ENCODE measurements at regions not wholly inside any gene's neighbourhood (a gene's known extent, or its start where the extent isn't known, plus 50 kb on each side); places are given as distances from the start of the nearest gene placed in this dataset.
"Not testable (repeated sequence)": the region's sequence is repeated elsewhere in the genome, so short reads cannot be mapped to it uniquely, and the experiment has no call there.

- DNase-seq = no peak
- no peak for ATAC-seq
Measured at GRCh38 chr16:55072976-55073375, 142.3 kb downstream of the IRX5 start.

DNA sequence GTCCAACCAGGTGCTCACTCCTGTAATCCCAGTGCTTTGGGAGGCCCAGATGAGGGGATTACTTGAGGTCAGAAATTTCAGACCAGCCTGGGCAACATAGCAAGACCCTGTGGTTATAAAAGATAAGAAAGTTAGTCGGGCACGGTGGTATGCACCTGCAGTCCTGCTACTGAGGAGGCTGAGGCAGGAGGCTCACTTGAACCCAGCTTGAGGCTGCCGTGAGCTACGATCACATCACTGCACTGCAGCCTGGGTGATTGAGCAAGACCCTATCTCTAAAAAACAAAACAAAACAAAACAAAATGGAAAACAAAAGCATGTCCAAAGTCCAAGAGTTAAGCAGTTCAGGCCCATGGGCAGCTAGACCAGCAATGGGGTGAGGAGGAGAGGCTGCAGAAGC lies 143.2 kb downstream of the IRX5 start:
- ATAC-seq (no peak), DNase-seq (no peak)

GRCh38 chr16:55075208-55075607 lies 144.5 kb downstream of the IRX5 start:
- not testable (repeated sequence) for ATAC-seq, DNase-seq

GRCh38 chr16:55076053-55076452 lies 145.4 kb downstream of the IRX5 start:
- DNase-seq = no peak
- ATAC-seq = no peak

- ATAC-seq = no peak
Measured at GRCh38 chr16:55077266-55077665, 146.6 kb downstream of the IRX5 start.

GRCh38 chr16:55078153-55078552 lies 147.5 kb downstream of the IRX5 start:
- DNase-seq = no peak
- no peak for ATAC-seq

More at GRCh38 chr16:55077266-55077665, 146.6 kb downstream of the IRX5 start:
- no peak for DNase-seq

DNA sequence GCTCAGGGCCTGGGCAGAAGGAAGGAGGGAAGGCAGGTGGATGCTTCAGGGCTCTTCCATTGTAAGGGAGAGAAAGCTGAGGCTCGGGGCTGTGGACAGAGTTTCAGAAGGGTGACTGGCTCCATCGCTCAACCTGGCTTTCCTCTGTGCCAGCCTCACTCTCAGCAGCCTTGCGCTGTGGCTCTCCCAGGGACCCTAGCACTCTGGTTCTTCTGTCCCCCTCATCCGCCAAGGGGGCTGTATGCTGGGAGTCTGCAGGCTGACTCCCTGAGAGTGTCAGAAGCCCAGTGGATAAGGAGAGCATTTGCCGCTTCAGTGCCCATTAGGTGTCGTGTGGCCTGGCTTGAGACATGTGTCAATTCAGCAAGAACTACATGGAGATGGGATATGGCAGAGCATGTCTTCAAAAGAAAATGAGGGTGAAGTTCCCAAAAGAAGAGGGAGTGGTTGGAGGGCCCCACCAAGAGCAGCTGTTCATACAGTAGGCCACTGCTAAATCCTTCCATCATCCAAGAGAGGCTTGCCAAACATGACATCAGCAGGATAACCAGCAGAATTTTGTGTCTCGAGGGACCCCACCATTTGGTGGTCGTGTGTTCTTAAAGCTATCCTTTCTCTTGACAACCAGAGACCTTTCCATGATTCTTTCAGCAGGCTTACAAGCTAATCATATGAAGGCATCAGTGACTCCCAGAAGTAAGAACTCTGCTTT lies 148.2 kb downstream of the IRX5 start:
- DNase-seq (no peak), ATAC-seq (no peak)

DNA sequence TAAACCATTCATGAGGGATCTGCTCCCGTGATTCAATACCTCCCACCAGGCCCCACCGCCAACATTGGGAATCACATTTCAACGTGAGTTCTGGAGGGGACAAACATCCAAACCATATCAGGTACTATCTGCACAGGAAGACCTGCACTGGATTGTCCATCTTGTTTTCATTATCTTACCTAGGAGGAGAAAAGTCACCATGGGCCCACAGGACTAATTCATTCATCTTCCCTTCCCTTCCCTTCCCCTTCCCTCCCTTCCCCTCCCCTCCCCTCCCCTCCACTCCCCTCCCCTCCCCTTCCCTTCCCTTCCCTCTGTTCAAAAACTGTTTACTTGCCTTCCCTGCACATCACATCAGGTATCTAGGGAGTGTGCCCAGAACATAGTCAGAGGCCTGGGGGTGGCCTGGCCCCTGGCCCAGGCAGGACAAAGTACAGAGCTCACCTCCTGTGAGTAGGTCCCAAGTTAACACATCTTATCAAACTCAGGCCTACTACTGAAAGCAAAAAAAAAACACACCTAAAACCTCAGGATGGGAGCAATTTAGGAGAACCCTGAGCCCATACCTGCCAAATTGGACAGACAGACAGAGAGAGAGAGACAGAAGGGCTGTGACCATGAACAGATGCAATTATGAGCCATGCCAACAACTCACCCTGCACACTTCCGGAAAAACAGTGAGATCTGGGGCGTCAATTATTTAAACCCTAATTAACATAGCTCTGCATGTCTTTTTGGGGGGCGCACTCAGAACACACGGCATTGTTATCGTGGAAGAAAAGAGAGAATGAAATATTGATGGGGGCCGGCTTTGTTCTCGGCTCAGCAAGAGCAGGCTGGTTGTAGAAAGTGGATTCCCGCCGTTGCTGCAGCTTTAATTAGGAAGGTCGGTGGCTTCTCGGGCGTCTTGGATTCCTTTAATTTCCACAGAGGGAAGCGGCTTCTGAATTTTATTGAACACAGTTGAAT lies 151.2 kb downstream of the IRX5 start:
- ATAC-seq = no peak
- DNase-seq = no peak

- DNase-seq = no peak
Measured at GRCh38 chr16:55082591-55082976, 151.9 kb downstream of the IRX5 start.

GRCh38 chr16:55083052-55083451 lies 152.4 kb downstream of the IRX5 start:
- DNase-seq = no peak

More at GRCh38 chr16:55082591-55082976, 151.9 kb downstream of the IRX5 start:
- ATAC-seq = no peak

GRCh38 chr16:55088098-55088497 lies 157.4 kb downstream of the IRX5 start:
- ATAC-seq (no peak), DNase-seq (no peak)

More at GRCh38 chr16:55083052-55083451, 152.4 kb downstream of the IRX5 start:
- ATAC-seq = no peak

- DNase-seq (no peak), ATAC-seq (no peak)
Measured at GRCh38 chr16:55089600-55089999, 158.9 kb downstream of the IRX5 start.

DNA sequence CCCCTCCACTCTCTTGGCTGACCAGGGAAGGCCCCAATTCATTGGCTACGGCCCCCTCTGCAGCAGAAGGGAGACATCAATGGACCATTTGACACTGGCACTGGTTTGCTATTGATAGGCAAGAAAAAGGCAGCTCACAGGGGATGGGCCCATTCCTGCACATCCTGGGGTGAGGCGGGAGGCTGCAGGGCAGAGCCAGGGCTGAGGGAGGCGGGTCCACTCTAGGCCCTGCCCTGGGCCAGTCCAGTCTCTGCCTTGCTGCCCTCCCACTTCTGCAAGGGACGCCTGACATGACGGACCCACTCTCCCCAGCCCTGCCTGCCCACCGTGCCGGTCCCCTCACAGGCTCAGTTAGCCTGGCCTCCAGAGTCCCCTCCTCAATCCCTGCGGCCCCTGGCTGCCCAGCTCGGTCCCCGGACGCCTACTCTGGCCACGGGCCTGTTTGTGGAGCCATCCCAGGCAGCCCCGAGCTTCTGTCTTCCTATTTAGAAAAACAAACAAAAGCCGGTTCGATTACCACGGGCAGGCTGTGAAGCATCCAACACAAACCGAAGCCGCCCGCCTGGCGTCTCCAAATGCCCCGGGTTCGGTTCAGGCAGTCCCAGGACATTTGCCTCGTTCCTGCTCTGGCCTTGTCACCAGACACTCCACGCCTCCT lies 160.7 kb downstream of the IRX5 start:
- no peak for ATAC-seq
- no peak for DNase-seq

DNA sequence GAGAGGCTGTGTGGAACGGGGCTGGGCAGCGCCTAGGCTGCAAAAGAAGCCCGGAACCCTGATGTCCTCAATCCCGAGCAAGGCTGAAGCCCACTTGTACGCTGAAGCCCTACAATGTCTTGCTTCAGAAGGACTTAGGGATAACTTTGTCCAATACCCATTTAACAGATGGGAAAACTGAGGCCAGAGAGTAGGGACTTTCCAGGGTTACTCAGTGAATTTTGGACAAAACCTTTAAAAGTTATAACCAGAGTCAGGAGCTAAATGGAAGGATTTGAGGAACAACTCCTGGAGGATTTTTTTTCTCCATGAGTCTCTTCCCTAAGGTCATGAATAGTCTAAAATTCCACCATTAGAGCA lies 161.2 kb downstream of the IRX5 start:
- no peak for ATAC-seq
- no peak for DNase-seq

- DNase-seq (no peak), ATAC-seq (no peak)
Measured at GRCh38 chr16:55100100-55100499, 169.4 kb downstream of the IRX5 start.

DNA sequence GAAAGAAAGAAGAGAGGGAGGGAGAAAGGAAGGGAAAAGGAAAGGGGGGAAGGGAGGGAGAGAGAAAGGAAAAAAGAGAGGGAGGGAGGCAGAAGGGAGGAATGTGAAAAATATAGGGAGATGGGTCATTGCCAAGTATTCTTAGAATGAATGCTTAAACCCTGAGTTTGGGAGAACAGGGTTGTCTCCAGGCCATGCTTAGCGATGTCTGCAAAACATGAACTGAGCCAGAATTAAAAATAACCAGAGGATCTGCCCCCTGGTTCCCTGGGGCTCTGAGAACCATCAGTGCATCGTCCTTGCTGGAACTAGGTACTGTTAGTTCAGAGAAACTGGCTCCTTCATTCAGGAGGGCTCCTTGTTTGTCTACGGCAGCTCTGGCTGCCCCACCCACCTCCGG lies 170.4 kb downstream of the IRX5 start:
- ATAC-seq (no peak), DNase-seq (no peak)

DNA sequence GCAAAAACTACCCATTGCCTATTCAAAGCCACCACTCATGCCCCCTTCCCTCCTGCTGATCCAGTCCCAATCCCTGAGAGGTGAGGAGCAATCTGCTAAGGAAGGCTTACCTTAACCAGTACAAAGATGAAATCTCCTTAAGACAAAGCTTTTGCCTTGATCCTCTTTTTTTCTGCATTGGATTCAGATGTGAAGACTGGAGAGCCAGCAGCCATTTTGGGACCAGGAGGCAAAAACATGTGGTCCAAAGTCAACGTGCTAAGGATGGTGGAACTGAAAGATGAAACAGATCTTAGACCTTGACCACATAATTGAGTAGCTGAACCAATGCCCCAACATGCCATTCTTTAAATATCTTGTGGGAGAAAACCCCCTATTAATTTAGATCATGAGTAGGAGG lies 171.4 kb downstream of the IRX5 start:
- ATAC-seq (no peak), DNase-seq (no peak)

- ATAC-seq = no peak
- no peak for DNase-seq
Measured at GRCh38 chr16:55102531-55102930, 171.9 kb downstream of the IRX5 start.

DNA sequence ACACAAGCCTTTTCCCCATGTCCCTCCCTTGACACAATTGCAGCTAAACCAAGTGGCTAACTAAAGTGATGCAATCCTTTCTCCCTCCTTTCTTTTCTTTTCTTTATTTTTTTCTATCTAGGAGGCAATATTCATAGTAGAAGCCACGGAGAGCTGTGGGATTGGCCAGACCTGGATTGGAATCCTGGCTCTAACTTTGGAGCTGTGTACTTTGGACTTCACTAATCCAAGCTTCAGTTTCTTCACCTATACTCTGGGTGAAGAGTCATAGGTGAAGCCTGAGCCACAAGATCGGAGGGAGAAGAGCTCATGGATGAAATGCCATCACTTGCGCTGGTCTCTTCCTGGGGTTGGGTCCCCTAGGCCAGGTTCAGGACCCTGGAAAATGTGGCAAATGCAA lies 177.2 kb downstream of the IRX5 start:
- DNase-seq = no peak
- no peak for ATAC-seq

DNA sequence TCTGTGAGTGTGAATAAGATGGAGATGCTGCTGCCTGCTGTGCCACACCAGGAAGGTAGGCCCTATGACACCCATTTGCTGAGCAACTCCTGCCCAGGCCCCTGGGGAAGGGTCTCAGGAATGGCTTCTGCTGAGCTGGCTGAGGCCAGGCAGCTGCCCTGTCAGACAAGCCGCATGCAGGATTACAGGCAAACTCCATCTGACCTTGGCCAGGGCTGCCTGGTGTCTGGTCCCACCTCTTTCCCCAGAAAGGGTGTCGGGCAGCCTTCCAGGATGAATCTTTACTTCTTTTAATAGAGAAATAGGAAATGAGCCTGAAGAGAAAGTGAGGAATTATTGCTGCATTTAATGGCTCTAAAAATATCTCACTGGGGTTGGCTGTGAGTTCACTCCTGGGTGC lies 182.5 kb downstream of the IRX5 start:
- no peak for DNase-seq
- no peak for ATAC-seq

DNA sequence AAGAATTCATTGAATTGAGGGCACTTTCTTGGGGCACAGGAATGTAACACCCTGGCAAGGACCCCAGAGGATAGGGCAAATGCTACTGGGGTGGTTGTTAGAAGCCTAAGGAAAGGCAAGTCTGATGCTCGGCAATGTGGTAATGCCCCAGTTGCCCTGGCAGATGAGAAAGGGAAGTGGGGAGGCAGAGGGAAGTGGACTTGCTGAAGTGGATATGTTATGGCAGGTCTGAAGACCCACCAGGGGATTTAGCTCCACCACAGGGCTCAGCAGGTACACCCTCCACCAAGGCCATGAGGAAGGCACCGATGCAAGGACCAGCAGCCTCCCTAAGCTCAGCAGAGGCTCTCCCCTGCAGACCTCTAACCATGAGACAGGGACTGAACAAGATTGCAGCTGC lies 184.8 kb downstream of the IRX5 start:
- no peak for ATAC-seq
- DNase-seq = no peak

DNA sequence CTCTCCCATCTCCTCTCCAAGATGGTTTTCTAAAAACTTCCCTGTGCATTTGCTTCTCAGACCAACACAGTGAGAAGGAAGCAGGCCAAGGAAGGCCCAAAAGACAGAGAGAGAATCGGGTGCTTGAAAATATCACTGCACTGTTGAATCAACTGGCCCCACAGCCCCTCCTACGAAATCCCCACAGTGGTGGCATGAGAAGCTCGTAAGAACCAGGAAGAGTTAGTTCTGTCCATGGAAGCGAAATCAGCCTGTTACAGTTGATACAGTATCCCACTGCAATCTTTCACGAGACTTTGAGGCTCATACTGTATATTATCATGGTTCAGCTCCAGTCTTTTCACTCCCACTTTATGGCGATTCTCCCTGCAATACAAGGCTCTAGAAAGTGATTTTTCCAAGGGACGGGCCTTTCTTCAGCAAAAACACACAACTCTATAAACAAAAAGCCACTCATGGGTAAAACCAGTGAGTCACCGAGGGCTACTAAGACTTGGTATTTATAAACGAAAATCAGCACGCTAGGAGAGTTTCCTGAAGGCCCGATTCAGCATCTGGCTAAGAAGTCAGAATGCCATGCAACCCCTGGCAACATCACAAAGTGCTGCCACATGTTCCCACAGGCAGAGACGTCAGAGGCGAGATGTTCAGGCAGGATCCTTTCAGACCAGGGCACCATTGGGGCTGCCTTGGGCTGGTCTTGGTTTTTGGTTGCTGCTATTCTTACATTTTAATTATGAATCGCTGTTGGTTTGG lies 185.7 kb downstream of the IRX5 start:
- no peak for ATAC-seq
- no peak for DNase-seq
